GM18526 (cell line): ENCODE measurements at regions not wholly inside any gene's neighbourhood (a gene's known extent, or its start where the extent isn't known, plus 50 kb on each side); places are given as distances from the start of the nearest gene placed in this dataset.

ENCODE experiments used
- POLR2A ChIP-seq: IDR thresholded peaks from 3 replicates; pipeline ENCODE4 v1.6.1; 2011; ENCODE audit not compliant: insufficient read length; ENCODE audit errors: extremely low read depth

DNA sequence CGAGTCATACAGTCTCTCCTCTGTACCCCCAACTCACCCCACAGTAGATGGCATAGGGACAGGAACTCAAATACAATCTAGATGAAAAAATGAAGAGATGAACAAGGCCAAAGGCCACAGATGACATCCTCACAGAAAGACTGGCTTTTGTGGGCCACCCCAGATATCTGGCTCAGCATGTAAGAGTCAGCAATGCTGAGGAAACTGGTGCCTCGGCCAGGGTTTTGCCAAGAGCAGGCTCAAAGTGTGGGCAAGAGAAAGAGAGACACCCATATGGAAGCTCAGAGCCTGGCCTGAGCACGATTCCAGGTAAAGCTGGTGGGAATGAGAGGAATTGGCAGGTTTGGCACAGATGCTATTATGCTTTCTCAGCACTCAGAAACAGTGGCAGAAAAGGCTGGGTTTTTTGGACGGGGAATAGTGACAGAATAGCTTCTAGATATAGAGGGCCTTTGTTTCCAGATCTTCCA is 460.6 kb downstream of the FOXO1 start:
- TF ChIP-seq POLR2A, result no peak

DNA sequence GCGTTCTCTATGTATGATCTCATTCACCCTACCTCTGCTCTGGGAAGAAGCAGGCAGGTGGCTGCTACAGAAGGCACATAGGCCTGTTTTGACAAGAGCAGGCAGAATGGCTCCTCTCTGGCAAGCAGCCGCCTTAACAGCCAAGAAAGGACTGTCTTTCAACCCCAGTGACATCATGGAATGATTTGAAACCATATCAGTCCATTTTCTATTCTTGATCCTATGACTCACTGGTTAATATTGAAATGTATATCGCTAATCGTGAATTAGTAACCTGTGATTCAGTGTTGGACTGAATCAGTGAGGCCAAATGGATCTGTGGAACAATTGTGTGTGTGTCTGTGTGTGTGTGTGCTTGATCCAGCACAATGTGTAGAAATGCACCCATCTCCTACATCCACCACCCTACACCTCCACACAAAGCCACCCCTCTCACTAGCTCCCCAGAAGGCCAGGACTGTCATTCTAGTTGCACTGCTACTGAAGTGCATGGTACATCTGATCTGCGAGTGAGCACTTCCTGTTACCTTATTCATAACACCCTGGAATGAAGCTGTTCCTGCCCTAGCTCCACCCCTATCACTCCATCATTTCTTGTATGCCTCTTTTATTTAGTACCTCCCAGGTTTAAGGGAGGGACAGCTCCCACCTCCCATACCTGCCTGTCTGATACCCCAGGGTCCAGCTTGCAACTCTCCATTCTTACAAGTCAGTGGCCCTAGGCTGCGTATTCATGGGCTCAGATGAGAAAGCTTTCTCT is 460.0 kb downstream of the FOXO1 start:
- TF ChIP-seq POLR2A, result no peak

DNA sequence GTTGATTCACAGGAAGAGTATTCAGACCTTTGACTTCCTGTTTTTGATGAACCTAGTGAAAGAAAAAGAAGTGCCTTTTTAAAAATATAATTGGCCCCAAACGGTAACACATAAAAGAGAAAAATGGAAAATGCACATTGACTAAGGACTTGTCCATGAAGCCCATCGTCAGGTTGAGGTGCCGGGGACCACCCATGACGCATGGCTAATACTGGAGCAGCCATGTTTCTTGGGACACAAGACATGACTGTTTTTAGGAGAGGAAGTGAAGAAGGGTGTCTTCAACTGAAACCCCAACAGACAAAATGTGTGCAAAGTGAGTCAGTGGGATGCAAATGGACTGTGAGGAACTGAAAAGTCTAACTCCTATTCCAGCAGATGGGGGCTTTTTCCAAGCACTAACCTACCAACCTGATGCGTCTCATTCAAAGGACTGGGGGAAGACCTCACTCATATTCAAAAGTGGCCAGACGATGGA is 459.4 kb downstream of the FOXO1 start:
- no peak for TF ChIP-seq POLR2A

DNA sequence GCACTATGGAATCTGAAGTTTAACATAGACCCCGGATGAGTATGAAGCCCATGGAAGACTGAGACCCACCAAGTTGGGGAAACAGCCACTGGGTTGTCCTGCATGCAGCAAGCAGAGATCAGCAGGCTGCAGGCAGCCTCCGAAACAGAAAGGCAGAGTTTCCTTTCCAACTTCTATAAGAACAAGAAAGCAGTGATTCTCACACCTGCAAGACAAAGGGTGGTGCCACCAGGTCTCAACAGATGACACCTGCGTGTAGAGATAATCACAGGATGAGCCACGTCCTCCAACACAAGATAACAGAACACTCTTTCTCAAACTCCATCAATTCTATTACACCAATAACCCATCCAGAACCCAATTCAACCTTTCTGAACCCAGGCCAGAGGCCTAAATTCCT is 457.9 kb downstream of the FOXO1 start:
- no peak for TF ChIP-seq POLR2A

DNA sequence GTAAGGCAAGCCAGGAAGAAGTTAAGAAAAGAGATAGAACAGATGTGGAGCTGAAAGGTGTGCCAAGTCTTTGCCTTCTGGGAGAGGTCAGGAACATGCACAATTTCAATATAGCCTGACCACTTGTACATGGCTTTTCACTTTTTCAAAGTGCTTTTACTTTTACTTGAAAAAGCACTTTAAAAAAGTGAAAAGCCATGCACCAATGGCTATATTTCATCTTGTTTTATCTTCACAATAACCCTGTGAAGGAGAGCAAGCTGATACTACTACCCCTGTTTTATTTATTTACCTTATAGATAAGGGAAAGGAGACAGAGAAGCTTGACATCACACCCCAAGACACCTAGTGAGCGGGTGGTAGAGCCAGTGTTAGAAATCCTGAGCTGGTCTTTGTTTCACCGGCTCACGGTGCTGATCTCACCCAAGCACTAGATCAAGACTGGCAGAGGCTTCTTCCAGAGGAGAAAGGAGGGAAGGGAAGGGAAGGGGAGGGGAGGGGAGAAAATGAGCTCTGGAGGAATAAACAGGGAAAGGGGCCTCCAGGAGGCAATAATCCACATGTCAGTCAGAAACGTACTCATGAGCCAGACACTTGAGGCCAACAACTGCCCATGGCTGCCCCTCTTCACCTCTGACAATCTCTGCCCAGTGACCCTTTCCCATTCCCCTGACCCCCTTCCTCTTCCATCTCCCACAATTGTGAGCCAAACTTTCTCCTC is 455.4 kb downstream of the FOXO1 start:
- TF ChIP-seq POLR2A, result no peak

DNA sequence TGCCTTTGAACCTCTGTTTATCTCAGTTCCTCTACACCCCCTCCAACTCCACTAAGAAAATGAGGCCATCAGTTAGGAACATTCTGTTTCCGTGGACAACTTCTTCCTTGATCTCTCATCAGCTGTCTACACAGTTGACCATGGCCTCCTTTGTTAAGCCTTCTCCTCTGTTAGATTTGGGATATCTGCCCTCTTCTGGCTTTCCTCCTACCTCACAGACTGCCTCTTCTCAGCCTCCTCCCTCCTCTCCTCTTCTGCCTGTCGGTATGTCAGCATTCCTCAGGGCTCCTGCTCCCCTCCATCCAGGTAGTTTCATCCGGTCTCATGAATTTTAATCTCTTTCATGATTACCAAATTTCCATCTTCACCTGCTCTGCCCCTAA is 454.9 kb downstream of the FOXO1 start:
- TF ChIP-seq POLR2A, result no peak

DNA sequence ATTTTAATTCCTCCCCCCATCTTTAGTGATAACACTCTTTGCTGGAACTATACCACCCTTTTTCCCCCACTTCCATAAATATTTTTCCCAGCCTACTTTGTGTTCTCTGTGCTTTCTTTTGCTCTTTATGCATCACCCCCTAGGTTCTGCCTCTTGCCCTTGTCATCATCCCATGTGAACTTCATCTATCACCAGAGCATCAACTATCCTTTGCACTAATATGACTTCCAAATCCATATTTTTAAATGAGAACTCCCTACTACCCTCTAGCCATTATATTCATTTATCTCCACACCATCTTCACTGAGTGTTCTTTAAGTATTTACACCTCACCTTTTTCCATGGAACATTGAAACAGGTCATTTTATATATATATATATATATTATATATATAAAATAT is 452.7 kb downstream of the FOXO1 start:
- TF ChIP-seq POLR2A, result no peak

DNA sequence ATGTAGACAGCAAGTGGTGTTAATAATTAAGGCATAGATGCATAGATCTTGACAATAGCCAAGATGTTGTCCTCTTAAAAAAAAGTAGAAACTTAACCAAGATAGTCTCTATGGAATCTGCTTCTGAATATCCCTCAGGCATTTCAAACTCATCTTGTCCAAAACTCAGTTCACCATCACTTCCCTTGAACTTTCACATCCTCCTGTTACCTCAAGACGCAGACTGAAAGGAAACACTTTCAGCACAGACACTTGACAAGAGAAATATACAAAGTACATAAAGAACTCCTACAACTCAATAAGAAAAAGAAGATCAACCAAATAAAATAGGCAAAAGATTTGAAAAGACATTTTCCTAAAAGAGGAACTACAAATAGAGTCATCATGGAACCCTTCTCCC is 451.1 kb downstream of the FOXO1 start:
- TF ChIP-seq POLR2A, result no peak

DNA sequence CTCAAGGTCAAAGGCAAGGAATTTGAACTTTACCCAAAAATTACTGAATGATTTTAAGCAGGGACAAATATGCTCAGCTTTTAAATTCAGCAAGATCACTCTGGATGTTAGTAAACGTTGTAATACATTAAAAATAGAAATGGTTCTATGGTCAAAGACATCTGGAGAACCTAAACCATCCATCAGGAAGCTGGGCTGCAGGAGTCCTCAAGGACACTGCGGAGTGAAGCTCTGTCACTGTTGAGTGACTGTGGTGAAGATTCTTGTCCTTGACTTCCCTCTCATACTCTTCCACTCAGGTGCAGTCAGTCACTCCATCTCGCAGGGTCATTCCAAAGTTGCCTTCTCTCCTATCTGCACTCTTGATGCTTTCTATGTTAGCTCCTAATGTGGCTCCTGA is 450.7 kb downstream of the FOXO1 start:
- no peak for TF ChIP-seq POLR2A

DNA sequence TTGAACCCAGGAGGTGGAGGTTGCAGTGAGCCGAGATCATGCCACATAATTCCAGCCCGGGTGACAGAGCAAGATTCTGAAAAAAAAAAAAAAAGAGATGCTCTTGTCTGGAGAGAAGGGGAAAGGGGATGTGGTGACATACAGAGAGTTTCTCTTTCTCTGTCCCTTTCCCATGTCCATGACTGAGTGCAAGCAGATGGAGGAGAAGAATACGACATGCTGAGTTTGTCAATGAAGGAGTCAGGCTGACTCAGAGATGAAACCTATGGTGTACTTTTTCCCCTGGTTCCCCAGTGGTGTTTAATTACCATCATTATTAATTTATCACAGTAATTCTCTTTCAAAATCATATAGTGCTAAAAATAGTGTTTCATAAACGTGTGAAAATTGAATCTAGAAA is 448.8 kb downstream of the FOXO1 start:
- no peak for TF ChIP-seq POLR2A

DNA sequence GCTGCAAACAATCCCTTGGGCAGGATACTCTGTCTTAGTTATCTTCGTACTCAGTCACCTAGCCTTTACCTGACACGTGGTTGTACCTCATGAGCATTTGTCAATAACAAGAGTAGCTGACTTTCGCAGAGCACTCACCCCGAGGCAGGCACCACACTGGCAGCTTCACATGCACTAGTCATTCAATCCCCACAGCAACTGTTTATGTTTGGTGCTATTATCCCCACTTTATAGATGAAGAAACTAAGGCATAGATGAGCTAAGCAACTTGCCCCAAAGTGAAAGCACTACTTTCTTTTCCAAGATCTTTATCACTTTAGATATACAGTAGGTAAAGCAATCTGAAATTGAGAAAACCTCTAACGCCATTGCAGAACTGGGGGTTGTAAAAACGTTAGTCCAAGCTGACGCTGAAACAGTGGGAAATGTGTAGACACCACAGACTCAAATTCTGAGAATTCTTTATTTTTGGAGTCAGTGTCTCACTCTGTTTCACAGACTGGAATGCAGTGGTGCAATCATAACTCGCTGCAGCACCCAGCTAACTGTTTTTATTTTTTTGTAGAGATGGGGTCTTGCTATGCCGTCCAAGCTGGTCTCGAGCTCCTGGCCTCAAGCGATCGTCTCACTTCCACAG is 446.0 kb downstream of the FOXO1 start:
- no peak for TF ChIP-seq POLR2A

DNA sequence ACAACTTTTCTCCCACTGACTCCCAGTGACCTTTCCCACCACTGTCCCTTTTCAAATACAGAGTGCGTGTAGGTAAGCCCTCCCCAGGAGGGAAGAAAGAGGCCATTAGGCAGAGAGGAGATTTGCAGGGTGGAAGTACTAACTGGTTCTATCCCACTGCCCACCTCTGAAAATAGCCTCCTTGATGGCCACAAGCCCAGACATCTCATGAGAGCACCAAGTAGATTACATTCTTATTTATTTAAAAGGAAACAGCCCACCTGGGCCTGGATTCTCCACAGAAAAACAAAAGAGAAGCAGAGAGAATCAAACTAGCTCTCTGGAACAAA is 445.3 kb downstream of the FOXO1 start:
- TF ChIP-seq POLR2A, result no peak

DNA sequence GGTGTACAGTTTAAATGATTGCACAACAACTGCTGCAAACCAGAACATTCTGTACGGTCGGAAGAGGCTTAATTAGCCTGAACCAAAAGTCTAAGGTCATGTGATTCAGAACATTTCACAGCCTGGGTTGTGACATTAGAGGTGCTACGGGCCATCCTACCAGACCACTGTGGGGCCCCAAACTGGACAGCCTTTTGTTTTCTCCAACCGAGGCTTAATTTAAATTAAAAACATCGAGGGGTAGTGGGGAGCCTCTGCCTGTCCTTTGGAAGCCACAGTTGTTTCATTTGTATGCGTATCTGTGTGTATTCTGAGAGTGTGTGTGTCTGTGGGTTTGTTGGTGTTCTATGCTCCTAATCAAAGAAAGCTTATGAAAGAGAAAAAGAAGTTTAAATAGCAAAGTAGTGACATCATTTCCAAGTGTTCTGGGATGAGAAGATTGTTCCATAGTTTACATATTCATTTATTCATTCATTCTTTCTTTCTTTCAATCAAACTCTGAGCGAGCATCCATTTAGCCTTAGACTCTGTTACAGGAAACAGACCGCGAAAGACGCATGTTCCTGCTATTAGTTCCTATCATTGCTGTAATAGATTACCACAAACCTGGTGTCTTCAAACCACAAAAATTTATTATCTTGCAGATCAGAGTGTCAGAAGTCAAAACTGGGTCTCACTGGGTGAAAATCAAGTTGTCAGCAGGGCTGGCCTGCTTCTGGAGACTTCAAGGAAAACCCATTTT is 444.8 kb downstream of the FOXO1 start:
- TF ChIP-seq POLR2A, result no peak

DNA sequence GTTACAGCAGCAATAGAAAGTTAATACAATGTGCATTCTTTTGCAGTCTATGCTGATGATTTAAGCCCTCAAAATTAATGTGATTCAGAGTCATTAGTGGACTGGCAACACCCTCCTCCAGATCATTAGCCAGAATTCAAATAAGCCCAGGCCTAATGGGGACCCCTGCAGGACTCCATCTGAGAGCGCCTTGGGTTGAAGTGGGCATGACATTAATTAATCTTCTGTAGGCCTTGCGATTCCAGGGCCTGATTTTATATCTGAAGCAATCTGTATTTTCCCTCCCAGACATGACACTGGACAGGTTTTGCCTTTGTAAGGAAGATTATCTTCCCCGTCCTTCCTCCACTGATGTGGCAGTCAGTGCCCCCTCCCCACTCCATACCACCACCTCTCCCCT is 442.9 kb downstream of the FOXO1 start:
- no peak for TF ChIP-seq POLR2A

DNA sequence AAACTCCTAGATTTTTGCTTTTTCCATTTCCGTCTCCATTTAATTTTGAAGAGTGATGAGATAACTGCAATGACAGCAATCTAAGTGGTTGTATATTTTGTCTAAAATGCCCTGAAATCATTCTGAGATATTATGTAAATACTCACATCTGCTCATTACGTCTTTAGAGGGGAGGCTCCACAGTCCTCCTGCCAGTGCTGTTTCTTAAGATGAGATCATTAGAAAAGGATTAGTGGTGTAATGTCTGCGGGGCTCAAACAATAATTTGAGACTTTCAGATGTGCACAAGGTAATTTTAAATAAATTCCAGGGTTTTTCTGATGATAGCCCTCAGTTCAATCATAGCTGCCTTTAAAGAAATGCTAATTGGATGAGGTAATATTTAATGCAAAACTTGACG is 437.9 kb downstream of the FOXO1 start:
- TF ChIP-seq POLR2A, result no peak
